ENCODE measurements at regions not wholly inside any gene's neighbourhood (a gene's known extent, or its start where the extent isn't known, plus 50 kb on each side); places are given as distances from the start of the nearest gene placed in this dataset.

DNA sequence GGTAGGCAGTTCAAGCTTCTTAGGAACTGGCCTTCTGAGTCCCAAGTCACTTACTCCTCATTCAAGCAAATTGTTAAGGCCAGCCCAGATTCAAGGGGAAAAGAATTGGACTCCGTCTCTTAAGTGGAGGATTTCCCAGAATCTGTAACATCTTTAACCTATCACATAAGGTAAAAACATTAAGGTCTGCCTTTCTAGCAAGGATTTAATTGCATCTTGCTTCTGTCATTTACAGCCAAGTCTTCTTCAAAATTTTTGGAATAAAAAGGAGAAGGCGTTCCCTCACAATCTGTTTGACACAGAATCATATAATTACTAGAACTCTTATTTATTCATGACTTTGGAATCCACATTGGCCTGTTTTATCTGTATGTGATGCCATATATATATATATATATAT lies 56.5 kb upstream of the ADORA2B start:
- TF ChIP-seq, protein P1, sequence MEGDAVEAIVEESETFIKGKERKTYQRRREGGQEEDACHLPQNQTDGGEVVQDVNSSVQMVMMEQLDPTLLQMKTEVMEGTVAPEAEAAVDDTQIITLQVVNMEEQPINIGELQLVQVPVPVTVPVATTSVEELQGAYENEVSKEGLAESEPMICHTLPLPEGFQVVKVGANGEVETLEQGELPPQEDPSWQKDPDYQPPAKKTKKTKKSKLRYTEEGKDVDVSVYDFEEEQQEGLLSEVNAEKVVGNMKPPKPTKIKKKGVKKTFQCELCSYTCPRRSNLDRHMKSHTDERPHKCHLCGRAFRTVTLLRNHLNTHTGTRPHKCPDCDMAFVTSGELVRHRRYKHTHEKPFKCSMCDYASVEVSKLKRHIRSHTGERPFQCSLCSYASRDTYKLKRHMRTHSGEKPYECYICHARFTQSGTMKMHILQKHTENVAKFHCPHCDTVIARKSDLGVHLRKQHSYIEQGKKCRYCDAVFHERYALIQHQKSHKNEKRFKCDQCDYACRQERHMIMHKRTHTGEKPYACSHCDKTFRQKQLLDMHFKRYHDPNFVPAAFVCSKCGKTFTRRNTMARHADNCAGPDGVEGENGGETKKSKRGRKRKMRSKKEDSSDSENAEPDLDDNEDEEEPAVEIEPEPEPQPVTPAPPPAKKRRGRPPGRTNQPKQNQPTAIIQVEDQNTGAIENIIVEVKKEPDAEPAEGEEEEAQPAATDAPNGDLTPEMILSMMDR (IDR thresholded peaks at IDR 0.05; ENCODE audit: insufficient read depth, low read depth, low read length), result no peak
- no peak for DNase-seq (ENCODE audit: low read depth)
- no peak overlapping the region for H3K4me3 ChIP-seq (ENCODE audit: low read depth, low read length)

DNA sequence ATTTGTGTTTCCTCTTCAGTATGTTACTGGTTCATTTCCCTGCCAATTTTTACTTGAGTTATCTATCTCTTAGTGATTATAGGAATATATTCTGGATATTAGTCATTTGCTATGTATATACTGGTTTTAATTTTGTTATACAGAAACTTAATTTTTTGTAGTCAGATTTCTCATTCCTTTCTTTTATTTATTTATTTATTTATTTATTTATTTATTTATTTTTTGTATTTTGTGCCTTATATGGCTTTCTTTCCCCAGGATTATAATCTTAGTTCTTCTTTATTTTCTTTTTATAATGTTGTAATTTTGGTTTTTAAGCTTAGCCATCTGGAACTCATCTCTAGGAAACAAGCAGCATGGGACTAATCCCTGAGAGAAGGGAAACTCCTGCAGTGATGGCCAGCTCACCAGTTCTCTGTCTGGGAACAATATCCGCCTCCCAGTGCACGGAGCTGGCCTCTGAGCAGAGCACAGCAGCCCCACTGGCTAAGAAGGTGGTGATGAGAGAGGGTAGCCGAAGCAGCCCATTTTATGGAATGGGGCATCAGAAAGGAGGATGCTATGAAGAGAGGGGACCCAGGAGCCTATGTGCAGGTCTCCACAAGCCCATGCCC lies 54.5 kb upstream of the ADORA2B start:
- DNase-seq (ENCODE audit: low read depth), result peak; percentile 70
- no peak overlapping the region for H3K4me3 ChIP-seq (ENCODE audit: low read depth, low read length)
- TF ChIP-seq, protein P1 (IDR thresholded peaks at IDR 0.05; ENCODE audit: insufficient read depth, low read depth, low read length), result no peak

DNA sequence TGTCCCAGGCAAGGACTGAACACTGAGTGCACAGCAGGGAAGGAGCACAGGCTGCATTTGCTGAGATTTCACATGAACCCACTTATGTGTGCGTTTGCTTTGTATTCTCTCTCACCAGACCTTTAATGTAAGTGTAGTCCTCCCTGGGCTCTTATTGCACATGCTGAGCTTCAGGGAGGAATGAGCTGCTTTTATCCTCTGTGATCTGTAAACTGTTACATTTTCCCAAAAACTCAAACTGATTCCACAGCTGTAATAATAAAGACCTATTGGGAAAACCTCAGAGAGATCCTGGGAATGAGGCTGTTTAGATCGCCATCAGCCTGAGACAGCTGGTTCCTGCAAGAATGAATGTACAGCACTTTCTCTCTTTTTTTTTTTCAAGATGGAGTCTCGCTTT lies 53.6 kb upstream of the ADORA2B start:
- TF ChIP-seq, protein P1 (IDR thresholded peaks at IDR 0.05; ENCODE audit: insufficient read depth, low read depth, low read length), result no peak
- DNase-seq (ENCODE audit: low read depth), result peak; percentile 88
- no peak overlapping the region for H3K4me3 ChIP-seq (ENCODE audit: low read depth, low read length)

DNA sequence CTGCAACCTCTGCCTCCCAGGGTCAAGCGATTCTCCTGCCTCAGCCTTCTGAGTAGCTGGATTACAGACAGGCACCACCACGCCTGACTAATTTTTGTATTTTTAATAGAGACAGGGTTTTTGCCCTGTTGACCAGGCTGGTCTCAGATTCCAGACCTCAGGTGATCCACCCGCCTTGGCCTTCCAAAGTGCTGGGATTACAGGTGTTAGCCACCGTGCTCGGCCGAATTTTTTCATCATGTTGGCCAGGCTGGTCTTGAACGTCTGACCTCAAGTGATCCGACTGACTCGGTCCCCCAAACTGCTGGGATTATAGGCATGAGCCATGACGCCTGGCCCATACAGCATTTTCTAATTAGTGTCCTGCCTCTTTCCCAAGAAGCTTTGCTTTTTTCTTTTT lies 52.7 kb upstream of the ADORA2B start:
- DNase-seq (ENCODE audit: low read depth), result no peak
- TF ChIP-seq, protein P1 (IDR thresholded peaks at IDR 0.05; ENCODE audit: insufficient read depth, low read depth, low read length), result no peak
- H3K4me3 ChIP-seq (ENCODE audit: low read depth, low read length), result no peak overlapping the region

DNA sequence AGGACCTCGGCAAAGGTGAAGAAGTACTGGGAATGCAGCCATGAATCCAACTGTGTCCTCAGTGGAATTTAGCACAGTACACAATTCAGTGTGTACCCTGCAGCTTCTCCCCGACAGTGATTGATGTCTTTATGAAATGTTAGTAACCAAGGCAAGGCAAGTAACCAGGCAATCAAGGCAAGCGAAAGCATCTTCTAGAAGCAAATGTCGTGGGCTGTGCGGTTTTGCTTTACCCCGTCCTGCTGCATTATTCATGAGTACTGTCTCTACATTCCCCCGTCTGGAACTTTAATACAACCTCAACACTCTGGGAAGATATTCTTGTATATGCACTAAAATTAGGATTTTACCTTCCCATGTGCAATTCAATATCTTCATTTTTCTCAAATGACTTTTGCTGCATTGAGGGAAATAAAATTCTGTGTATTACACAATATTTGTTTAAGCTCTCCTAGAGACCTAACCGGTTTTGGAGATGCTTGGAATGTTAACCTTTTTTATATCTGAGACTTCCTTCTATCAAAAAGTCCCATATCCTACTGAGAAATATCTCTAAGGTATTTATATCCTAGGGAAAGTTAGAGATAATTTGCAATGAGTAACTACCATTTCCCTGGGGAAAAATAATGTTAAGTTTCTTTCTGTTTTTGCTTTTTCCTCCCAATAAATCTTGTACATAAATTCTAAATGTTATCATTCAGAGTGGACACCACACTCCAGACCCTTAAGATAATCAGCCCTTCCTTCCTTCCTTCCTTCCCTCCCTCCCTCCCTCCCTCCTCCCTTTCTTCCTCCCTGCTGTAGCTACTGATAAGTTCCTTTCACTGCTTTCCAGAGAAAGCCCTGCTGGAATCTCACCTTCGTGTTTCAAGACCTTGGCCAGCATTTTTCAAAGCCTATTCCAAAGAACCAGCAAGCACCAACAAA lies 51.9 kb upstream of the ADORA2B start:
- peak; percentile 59 for DNase-seq (ENCODE audit: low read depth)
- TF ChIP-seq, protein P1 (IDR thresholded peaks at IDR 0.05; ENCODE audit: insufficient read depth, low read depth, low read length), result no peak
- no peak overlapping the region for H3K4me3 ChIP-seq (ENCODE audit: low read depth, low read length)

DNA sequence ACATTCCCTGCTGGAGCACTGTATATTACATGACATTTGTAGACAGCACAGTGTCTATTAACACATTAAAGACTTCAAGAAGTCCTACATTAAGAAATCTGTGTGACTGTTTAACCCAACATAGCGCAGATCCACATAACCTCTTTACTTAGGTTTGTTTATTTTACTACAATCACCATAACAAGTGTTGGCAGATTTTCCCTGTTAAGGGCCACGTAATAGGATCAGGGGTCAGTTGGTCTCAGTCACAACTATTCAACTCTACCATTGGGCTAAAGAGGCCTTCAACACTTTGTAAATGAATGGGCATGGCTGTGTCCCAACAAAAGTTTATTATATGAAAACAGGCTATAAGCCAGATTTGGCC lies 51.3 kb upstream of the ADORA2B start:
- TF ChIP-seq, protein P1 (IDR thresholded peaks at IDR 0.05; ENCODE audit: insufficient read depth, low read depth, low read length), result no peak
- peak; percentile 91 for DNase-seq (ENCODE audit: low read depth)
- H3K4me3 ChIP-seq (ENCODE audit: low read depth, low read length), result no peak overlapping the region

Data from fibroblast of villous mesenchyme (primary cell).